B cell (primary cell): ENCODE measurements at regions not wholly inside any gene's neighbourhood (a gene's known extent, or its start where the extent isn't known, plus 50 kb on each side); places are given as distances from the start of the nearest gene placed in this dataset.
A peak's percentile ranks its signal among the peaks of the same experiment; 100 is the strongest.

Source experiments
- ATAC-seq: fragments of 200-7000 bp; cut with Tn5 transposase; one replicate; pipeline ENCODE4 v1.10.0; 2021; ENCODE audit warnings: low read depth, mild to moderate bottlenecking, moderate number of reproducible peaks, moderate library complexity
- CTCF ChIA-PET: fragments of 350-600 bp; sonication (Branson Sonifier 250); formaldehyde crosslinking; loops from one replicate; lab custom pipeline; 2021; ENCODE audit warnings: antibody characterized with exemption, inconsistent platforms; lab: Charles Lee
- POLR2A ChIA-PET: fragments of 350-600 bp; sonication (Branson Sonifier 250); formaldehyde crosslinking; loops from one replicate; lab custom pipeline; 2021; ENCODE audit warnings: antibody characterized with exemption; lab: Charles Lee
- DNase-seq: peaks from one replicate; pipeline ENCODE4 v3.0.0; 2013
- H2AFZ ChIP-seq: 2 replicates; pipeline ENCODE4 v1.6.1; 2012; ENCODE audit warnings: mild to moderate bottlenecking, low read depth, low read length; ENCODE audit not compliant: insufficient read depth, poor library complexity, severe bottlenecking
- H3K27ac ChIP-seq, 2 donors: 1 replicate in 1 of 2; 2 replicates in 1 of 2; pipeline ENCODE4 v1.5.1; 2012 to 2013; ENCODE audit warnings: low read length in 2 of 2, mild to moderate bottlenecking in 2 of 2, moderate library complexity in 1 of 2
- H3K27me3 ChIP-seq, 4 experiments: fragments of 200-600 bp in 1 of 4; sonication (generic) in 1 of 4; replicated peaks in 1 of 4; 1 replicate in 2 of 4; 2 replicates in 2 of 4; pipeline versions ENCODE4 v1.6.1 to v1.7.0; 2013 to 2016; ENCODE audit warnings: low read length in 3 of 4, mild to moderate bottlenecking in 2 of 4, mixed read lengths in 1 of 4, moderate library complexity in 1 of 4; ENCODE audit not compliant: insufficient read depth in 4 of 4, control insufficient read depth in 3 of 4; ENCODE audit errors: control extremely low read depth in 1 of 4
- H3K36me3 ChIP-seq, 2 experiments: replicated peaks in 1 of 2; 1 replicate in 1 of 2; 2 replicates in 1 of 2; pipeline versions ENCODE4 v1.6.1 to v1.7.1; 2013; ENCODE audit warnings: low read length in 1 of 2; ENCODE audit not compliant: insufficient read depth in 2 of 2, control insufficient read depth in 1 of 2; ENCODE audit errors: control extremely low read depth in 1 of 2, extremely low read depth in 1 of 2
- H3K4me1 ChIP-seq, 2 donors: fragments of 200-600 bp in 1 of 2; sonication (generic) in 1 of 2; 1 replicate in 1 of 2; 2 replicates in 1 of 2; pipeline versions ENCODE4 v1.5.1 to v1.6.1; 2013 to 2017; ENCODE audit warnings: low read length in 2 of 2; ENCODE audit not compliant: control insufficient read depth in 2 of 2, insufficient read depth in 2 of 2
- H3K4me2 ChIP-seq: replicated peaks from 2 replicates; pipeline ENCODE3; 2012; ENCODE audit warnings: mild to moderate bottlenecking, low read depth, low read length; ENCODE audit not compliant: poor library complexity, severe bottlenecking
- H3K4me3 ChIP-seq, 5 experiments: fragments of 200-600 bp in 1 of 5; sonication (generic) in 1 of 5; 1 replicate in 3 of 5; 2 replicates in 2 of 5; pipeline versions ENCODE4 v1.5.1 to v1.7.0; 2011 to 2016; ENCODE audit warnings: low read length in 4 of 5, mild to moderate bottlenecking in 4 of 5, low read depth in 2 of 5, control low read depth in 1 of 5, moderate library complexity in 1 of 5; ENCODE audit not compliant: insufficient read depth in 1 of 5; ENCODE audit errors: control extremely low read depth in 1 of 5, extremely low read depth in 1 of 5
- H3K79me2 ChIP-seq: fragments of 200-600 bp; sonication (generic); one replicate; pipeline ENCODE4 v1.6.0; 2016; ENCODE audit warnings: low read length; ENCODE audit not compliant: control insufficient read depth, insufficient read depth
- H3K9ac ChIP-seq: fragments of 200-600 bp; sonication (generic); 2 replicates; pipeline ENCODE4 v1.6.1; 2017; ENCODE audit warnings: mild to moderate bottlenecking, low read length, moderate library complexity
- H3K9me3 ChIP-seq, 3 donors: one replicate each; pipeline versions ENCODE4 v1.6.1 to v1.7.1; 2013; ENCODE audit warnings: low read length in 2 of 3; ENCODE audit not compliant: control insufficient read depth in 2 of 3, insufficient read depth in 1 of 3; ENCODE audit errors: control extremely low read depth in 1 of 3
- H4K20me1 ChIP-seq: 2 replicates; pipeline ENCODE4 v1.6.0; 2012; ENCODE audit warnings: mild to moderate bottlenecking, low read length; ENCODE audit not compliant: insufficient read depth, control insufficient read depth, poor library complexity, severe bottlenecking
- H3K27ac Mint-ChIP-seq: one replicate; pipeline ENCODE4 v1.8.0; 2021; ENCODE audit warnings: mixed read lengths
- H3K27me3 Mint-ChIP-seq: one replicate; pipeline ENCODE4 v1.8.0; 2021; ENCODE audit warnings: mixed read lengths
- H3K4me1 Mint-ChIP-seq: one replicate; pipeline ENCODE4 v1.8.0; 2021; ENCODE audit warnings: mixed read lengths
- H3K4me3 Mint-ChIP-seq: one replicate; pipeline ENCODE4 v1.8.0; 2021; ENCODE audit warnings: mixed read lengths
- H3K9me3 Mint-ChIP-seq: one replicate; pipeline ENCODE4 v1.8.0; 2022; ENCODE audit warnings: mixed read lengths; ENCODE audit not compliant: insufficient read depth
- CTCF ChIP-seq: fragments of 200-600 bp; IDR thresholded peaks from one replicate; pipeline ENCODE4 v1.8.0; 2022; ENCODE audit warnings: antibody characterized with exemption, mild to moderate bottlenecking
- EZH2 ChIP-seq: IDR thresholded peaks from 2 replicates; pipeline ENCODE4 v1.6.1; 2012; ENCODE audit warnings: borderline replicate concordance, low read depth, mild to moderate bottlenecking, moderate library complexity, low read length; ENCODE audit not compliant: insufficient read depth, poor library complexity, severe bottlenecking
- WGBS: methylation state at CpG from one replicate; pipeline ENCODE4 v1.1.5; 2013; ENCODE audit warnings: missing lambda C conversion rate; ENCODE audit not compliant: insufficient coverage; 5-methylcytosine and 5-hydroxymethylcytosine counted together
- intact Hi-C: fragments of 100-400 bp; cut with micrococcal nuclease; formaldehyde crosslinking; loops from one replicate; pipeline ENCODE4 v1.10.0; 2022

GRCh38 chr14:97458661-97459579, 661.7 kb downstream of the VRK1 start:
- TF ChIP-seq EZH2 (no peak), CTCF (no peak)
- H3K9me3 Mint-ChIP-seq = peaks cover 2% of the 10 kb centered on the region
- ChIA-PET CTCF (no interaction called here), POLR2A (no interaction called here)
- peak overlapping the region; percentile 74 for H2AFZ ChIP-seq
- peak overlapping the region; percentile 66 for H3K4me3 Mint-ChIP-seq
- H3K27me3 ChIP-seq = no peaks in the 10 kb centered on the region
- no peaks in the 10 kb centered on the region for H4K20me1 ChIP-seq
- H3K27ac ChIP-seq = no peak overlapping the region
- no peaks in the 10 kb centered on the region for H3K36me3 ChIP-seq
- no peaks in the 10 kb centered on the region for H3K27me3 Mint-ChIP-seq
- WGBS = 18% methylated on average over 24 of the region's 33 CpGs
- no peaks in the 10 kb centered on the region for H3K79me2 ChIP-seq
- intact Hi-C loops = no loop called here
- DNase-seq (peak; percentile 9), ATAC-seq (peak; percentile 14)
- peak overlapping the region; percentile 52 for H3K9ac ChIP-seq
- H3K27ac Mint-ChIP-seq = no peak overlapping the region
- peaks cover 0 to 15% (median 0%) of the 10 kb centered on the region in 3 donors for H3K9me3 ChIP-seq
- H3K4me1 Mint-ChIP-seq = peaks cover 3% of the 10 kb centered on the region
- H3K4me2 ChIP-seq = peak overlapping the region; percentile 65
- peak overlapping the region; percentile 5 to 50 (median 36) for H3K4me3 ChIP-seq
- H3K4me1 ChIP-seq = peaks cover 0 to 7% of the 10 kb centered on the region in 2 donors

GRCh38 chr14:97462081-97462480, 664.9 kb downstream of the VRK1 start:
- Mint-ChIP-seq H3K4me1 (peaks cover 3% of the 10 kb centered on the region), H3K27me3 (no peaks in the 10 kb centered on the region), H3K27ac (no peak overlapping the region), H3K9me3 (peaks cover 2% of the 10 kb centered on the region), H3K4me3 (no peak overlapping the region)
- H3K9ac ChIP-seq = no peak overlapping the region
- CTCF ChIA-PET = no interaction called here
- intact Hi-C loops = no loop called here
- H3K4me2 ChIP-seq = no peak overlapping the region
- peaks cover 0 to 7% of the 10 kb centered on the region in 2 donors for H3K4me1 ChIP-seq
- H3K27ac ChIP-seq = no peak overlapping the region
- H4K20me1 ChIP-seq = no peaks in the 10 kb centered on the region
- DNase-seq (no peak), ATAC-seq (no peak)
- H3K9me3 ChIP-seq = peaks cover 0 to 11% (median 1%) of the 10 kb centered on the region in 3 donors
- no peaks in the 10 kb centered on the region for H3K36me3 ChIP-seq
- POLR2A ChIA-PET = no interaction called here
- WGBS = no CpG with 5 or more reads among the region's 2 CpGs
- no peak overlapping the region for H3K4me3 ChIP-seq
- H3K27me3 ChIP-seq = no peaks in the 10 kb centered on the region
- H3K79me2 ChIP-seq = no peaks in the 10 kb centered on the region
- no peak overlapping the region for H2AFZ ChIP-seq
- no peak for TF ChIP-seq EZH2
- TF ChIP-seq CTCF = no peak
